B cell (primary cell): ENCODE measurements at regions not wholly inside any gene's neighbourhood (a gene's known extent, or its start where the extent isn't known, plus 50 kb on each side); places are given as distances from the start of the nearest gene placed in this dataset.

Experiments used
- EZH2 ChIP-seq: IDR thresholded peaks from 2 replicates; pipeline ENCODE4 v1.6.1; 2012; ENCODE audit warnings: borderline replicate concordance, low read depth, mild to moderate bottlenecking, moderate library complexity, low read length; ENCODE audit not compliant: insufficient read depth, poor library complexity, severe bottlenecking
- TF ChIP-seq, protein P1 (sequence below): fragments of 200-600 bp; IDR thresholded peaks from one replicate; pipeline ENCODE4 v1.8.0; 2022; ENCODE audit warnings: antibody characterized with exemption, mild to moderate bottlenecking

- TF ChIP-seq, protein P1, sequence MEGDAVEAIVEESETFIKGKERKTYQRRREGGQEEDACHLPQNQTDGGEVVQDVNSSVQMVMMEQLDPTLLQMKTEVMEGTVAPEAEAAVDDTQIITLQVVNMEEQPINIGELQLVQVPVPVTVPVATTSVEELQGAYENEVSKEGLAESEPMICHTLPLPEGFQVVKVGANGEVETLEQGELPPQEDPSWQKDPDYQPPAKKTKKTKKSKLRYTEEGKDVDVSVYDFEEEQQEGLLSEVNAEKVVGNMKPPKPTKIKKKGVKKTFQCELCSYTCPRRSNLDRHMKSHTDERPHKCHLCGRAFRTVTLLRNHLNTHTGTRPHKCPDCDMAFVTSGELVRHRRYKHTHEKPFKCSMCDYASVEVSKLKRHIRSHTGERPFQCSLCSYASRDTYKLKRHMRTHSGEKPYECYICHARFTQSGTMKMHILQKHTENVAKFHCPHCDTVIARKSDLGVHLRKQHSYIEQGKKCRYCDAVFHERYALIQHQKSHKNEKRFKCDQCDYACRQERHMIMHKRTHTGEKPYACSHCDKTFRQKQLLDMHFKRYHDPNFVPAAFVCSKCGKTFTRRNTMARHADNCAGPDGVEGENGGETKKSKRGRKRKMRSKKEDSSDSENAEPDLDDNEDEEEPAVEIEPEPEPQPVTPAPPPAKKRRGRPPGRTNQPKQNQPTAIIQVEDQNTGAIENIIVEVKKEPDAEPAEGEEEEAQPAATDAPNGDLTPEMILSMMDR = no peak
- TF ChIP-seq EZH2 = no peak
Measured at GRCh38 chr7:49324707-49325106, 400.4 kb downstream of the CDC14C start.
